H1 (cell line): ENCODE measurements at regions not wholly inside any gene's neighbourhood (a gene's known extent, or its start where the extent isn't known, plus 50 kb on each side); places are given as distances from the start of the nearest gene placed in this dataset.

Source experiments
- POLR2A ChIP-seq, 2 experiments: IDR thresholded peaks; 1 replicate in 1 of 2; 2 replicates in 1 of 2; pipeline ENCODE4 v1.6.1; 2011; ENCODE audit warnings: low read depth in 2 of 2, low read length in 2 of 2, mild to moderate bottlenecking in 2 of 2; ENCODE audit errors: control extremely low read depth in 1 of 2
- TBP ChIP-seq: IDR thresholded peaks from 2 replicates; pipeline ENCODE4 v1.6.1; 2011; ENCODE audit warnings: low read depth, low read length, improper control_type of control experiment
- ZNF274 ChIP-seq: IDR thresholded peaks from 2 replicates; pipeline ENCODE4 v1.7.0; 2012; ENCODE audit warnings: low read length, borderline replicate concordance; ENCODE audit errors: extremely low read depth
- TF ChIP-seq, protein P1 (sequence below), 3 experiments: IDR thresholded peaks; 1 replicate in 2 of 3; 2 replicates in 1 of 3; pipeline versions ENCODE4 v1.5.1 to v1.6.1; 2011; ENCODE audit warnings: low read length in 3 of 3, mild to moderate bottlenecking in 3 of 3, inconsistent platforms in 2 of 3, low read depth in 1 of 3, moderate library complexity in 1 of 3; ENCODE audit not compliant: insufficient read depth in 1 of 3; ENCODE audit errors: control extremely low read depth in 1 of 3

DNA sequence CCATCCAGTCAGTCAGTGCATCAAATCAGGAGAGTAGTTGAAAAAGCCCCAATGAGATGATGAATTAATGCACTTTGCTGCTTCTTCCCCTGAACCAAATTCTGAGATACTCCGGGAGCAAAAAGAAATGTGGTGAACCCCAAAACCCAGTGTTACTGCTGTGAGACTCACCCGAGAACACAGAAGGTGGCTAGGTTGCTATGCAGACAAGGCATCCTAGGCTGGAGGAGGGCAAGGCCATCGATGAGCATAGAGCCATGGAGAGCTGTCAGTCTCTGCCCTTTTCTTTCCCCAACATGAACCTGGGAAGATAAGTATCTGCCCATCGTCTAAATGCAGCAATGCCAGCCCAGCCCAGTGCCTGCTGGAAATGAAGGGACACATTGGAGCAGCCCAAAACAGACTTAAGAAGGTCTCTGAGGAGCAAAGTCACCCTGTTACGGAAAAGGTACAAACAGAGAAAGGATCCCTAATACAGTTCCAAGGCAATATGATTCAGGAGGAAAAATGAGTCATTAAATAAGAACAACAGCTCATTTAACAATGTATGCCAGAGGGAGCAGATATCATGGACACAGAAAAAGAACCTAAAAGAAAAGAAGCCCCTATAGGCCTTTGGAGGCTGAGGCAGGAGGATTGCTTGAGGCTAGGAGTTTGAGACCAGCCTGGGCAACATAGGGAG is 272.0 kb downstream of the FOXO1 start:
- TF ChIP-seq TBP (no peak), ZNF274 (no peak), POLR2A (IDR thresholded peaks at IDR 0.05; ENCODE audit: control extremely low read depth in 1 of 2, low read depth in 2 of 2, low read length in 2 of 2) (no peak)
- TF ChIP-seq, protein P1, sequence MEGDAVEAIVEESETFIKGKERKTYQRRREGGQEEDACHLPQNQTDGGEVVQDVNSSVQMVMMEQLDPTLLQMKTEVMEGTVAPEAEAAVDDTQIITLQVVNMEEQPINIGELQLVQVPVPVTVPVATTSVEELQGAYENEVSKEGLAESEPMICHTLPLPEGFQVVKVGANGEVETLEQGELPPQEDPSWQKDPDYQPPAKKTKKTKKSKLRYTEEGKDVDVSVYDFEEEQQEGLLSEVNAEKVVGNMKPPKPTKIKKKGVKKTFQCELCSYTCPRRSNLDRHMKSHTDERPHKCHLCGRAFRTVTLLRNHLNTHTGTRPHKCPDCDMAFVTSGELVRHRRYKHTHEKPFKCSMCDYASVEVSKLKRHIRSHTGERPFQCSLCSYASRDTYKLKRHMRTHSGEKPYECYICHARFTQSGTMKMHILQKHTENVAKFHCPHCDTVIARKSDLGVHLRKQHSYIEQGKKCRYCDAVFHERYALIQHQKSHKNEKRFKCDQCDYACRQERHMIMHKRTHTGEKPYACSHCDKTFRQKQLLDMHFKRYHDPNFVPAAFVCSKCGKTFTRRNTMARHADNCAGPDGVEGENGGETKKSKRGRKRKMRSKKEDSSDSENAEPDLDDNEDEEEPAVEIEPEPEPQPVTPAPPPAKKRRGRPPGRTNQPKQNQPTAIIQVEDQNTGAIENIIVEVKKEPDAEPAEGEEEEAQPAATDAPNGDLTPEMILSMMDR (IDR thresholded peaks at IDR 0.05; ENCODE audit: control extremely low read depth in 1 of 3, insufficient read depth in 1 of 3, low read depth in 1 of 3, low read length in 3 of 3) = no peak
